ENCODE measurements at regions not wholly inside any gene's neighbourhood (a gene's known extent, or its start where the extent isn't known, plus 50 kb on each side); places are given as distances from the start of the nearest gene placed in this dataset.
A peak's percentile ranks its signal among the peaks of the same experiment; 100 is the strongest.
"Not testable (repeated sequence)": the region's sequence is repeated elsewhere in the genome, so short reads cannot be mapped to it uniquely, and the experiment has no call there.

GRCh38 chr5:23428705-23429104 is 78.7 kb upstream of the PRDM9 start:
- Histone ChIP-seq H3K9ac (ENCODE audit: insufficient read depth, low read depth, low read length) (no peak overlapping the region), H3K79me2 (ENCODE audit: insufficient read depth, low read length) (no peaks in the 10 kb centered on the region), H4K20me1 (ENCODE audit: insufficient read depth, low read length) (no peaks in the 10 kb centered on the region), H3K27ac (ENCODE audit: extremely low read length, insufficient read depth, low read length) (no peak overlapping the region), H3K4me2 (ENCODE audit: low read depth, low read length) (no peak overlapping the region), H3K4me1 (ENCODE audit: insufficient read depth, low read length) (no peaks in the 10 kb centered on the region), H2AFZ (ENCODE audit: low read length) (no peak overlapping the region), H3K4me3 (replicated peaks in 1 of 3; ENCODE audit: insufficient read depth in 1 of 3, low read depth in 2 of 3, low read length in 3 of 3) (no peak overlapping the region), H3K27me3 (ENCODE audit: control insufficient read depth in 1 of 2, insufficient read depth in 2 of 2, low read length in 2 of 2) (no peaks in the 10 kb centered on the region), H3K9me3 (ENCODE audit: low read length) (peaks cover 27% of the 10 kb centered on the region), H3K36me3 (replicated peaks in 1 of 2; ENCODE audit: control insufficient read depth in 1 of 2, insufficient read depth in 2 of 2, low read length in 2 of 2) (no peaks in the 10 kb centered on the region)
- ChIA-PET POLR2A (no interaction called here), CTCF (ENCODE audit: low intra/inter-chr PET ratio, low total read pairs) (no interaction called here)
- intact Hi-C loops (cut with micrococcal nuclease; ENCODE audit: unreplicated experiment), result no loop called here
- no peak for ATAC-seq
- FAIRE-seq, result no peak
- WGBS (ENCODE audit: low lambda C conversion rate), result 4% methylated on average over 1 of the region's 1 CpG
- in situ Hi-C loops (cut with HindIII; ENCODE audit: extremely low pct_ligation_motif_present, low pct_unique_long_range_greater_than_20kb), result no loop called here
- DNase-seq (ENCODE audit: low spot score), result no peak
- TF ChIP-seq ZNF816 (CRISPR knock-in tag; IDR thresholded peaks at IDR 0.05; ENCODE audit: borderline replicate concordance) (no peak), CEBPB (IDR thresholded peaks at IDR 0.05; ENCODE audit: borderline replicate concordance, low read depth, low read length) (peak; percentile 66)
- no TSS peak for BruUV-seq (replicated peaks)

GRCh38 chr5:23420214-23420613 is 87.2 kb upstream of the PRDM9 start:
- WGBS (ENCODE audit: low lambda C conversion rate), result 0% methylated on average over 3 of the region's 3 CpGs
- BruUV-seq (replicated peaks); H4K20me1 ChIP-seq (ENCODE audit: insufficient read depth, low read length); intact Hi-C loops (cut with micrococcal nuclease; ENCODE audit: unreplicated experiment); H3K4me1 ChIP-seq (ENCODE audit: insufficient read depth, low read length); CTCF ChIA-PET (ENCODE audit: low intra/inter-chr PET ratio, low total read pairs); H3K4me2 ChIP-seq (ENCODE audit: low read depth, low read length); H3K4me3 ChIP-seq (replicated peaks in 1 of 3; ENCODE audit: insufficient read depth in 1 of 3, low read depth in 2 of 3, low read length in 3 of 3); H3K9ac ChIP-seq (ENCODE audit: insufficient read depth, low read depth, low read length); FAIRE-seq; H2AFZ ChIP-seq (ENCODE audit: low read length); POLR2A ChIA-PET; H3K36me3 ChIP-seq (replicated peaks in 1 of 2; ENCODE audit: control insufficient read depth in 1 of 2, insufficient read depth in 2 of 2, low read length in 2 of 2); H3K79me2 ChIP-seq (ENCODE audit: insufficient read depth, low read length); H3K27me3 ChIP-seq (ENCODE audit: control insufficient read depth in 1 of 2, insufficient read depth in 2 of 2, low read length in 2 of 2); DNase-seq (ENCODE audit: low spot score); H3K27ac ChIP-seq (ENCODE audit: extremely low read length, insufficient read depth, low read length); in situ Hi-C loops (cut with HindIII; ENCODE audit: extremely low pct_ligation_motif_present, low pct_unique_long_range_greater_than_20kb); ATAC-seq: not testable (repeated sequence)
- peaks cover 31% of the 10 kb centered on the region for H3K9me3 ChIP-seq (ENCODE audit: low read length)

- no peak overlapping the region for H3K4me3 ChIP-seq (replicated peaks in 1 of 3; ENCODE audit: insufficient read depth in 1 of 3, low read depth in 2 of 3, low read length in 3 of 3)
- H2AFZ ChIP-seq (ENCODE audit: low read length), result no peak overlapping the region
- no peaks in the 10 kb centered on the region for H3K4me1 ChIP-seq (ENCODE audit: insufficient read depth, low read length)
- ATAC-seq, result no peak
- H4K20me1 ChIP-seq (ENCODE audit: insufficient read depth, low read length), result no peaks in the 10 kb centered on the region
- BruUV-seq (replicated peaks), result no TSS peak
- in situ Hi-C loops (cut with HindIII; ENCODE audit: extremely low pct_ligation_motif_present, low pct_unique_long_range_greater_than_20kb) (no loop called here), intact Hi-C loops (cut with micrococcal nuclease; ENCODE audit: unreplicated experiment) (no loop called here)
- no peak for DNase-seq (ENCODE audit: low spot score)
- H3K9ac ChIP-seq (ENCODE audit: insufficient read depth, low read depth, low read length), result no peak overlapping the region
- FAIRE-seq, result no peak
- no peaks in the 10 kb centered on the region for H3K27me3 ChIP-seq (ENCODE audit: control insufficient read depth in 1 of 2, insufficient read depth in 2 of 2, low read length in 2 of 2)
- H3K36me3 ChIP-seq (replicated peaks in 1 of 2; ENCODE audit: control insufficient read depth in 1 of 2, insufficient read depth in 2 of 2, low read length in 2 of 2), result no peaks in the 10 kb centered on the region
- TF ChIP-seq PAF1 (CRISPR knock-in tag; IDR thresholded peaks at IDR 0.05), result no peak
- TF ChIP-seq ZNF280B (CRISPR knock-in tag; IDR thresholded peaks at IDR 0.05; ENCODE audit: borderline replicate concordance), result no peak
- POLR2A ChIA-PET, result no interaction called here
- no peak overlapping the region for H3K27ac ChIP-seq (ENCODE audit: extremely low read length, insufficient read depth, low read length)
- H3K9me3 ChIP-seq (ENCODE audit: low read length), result peaks cover 27% of the 10 kb centered on the region
- H3K4me2 ChIP-seq (ENCODE audit: low read depth, low read length), result no peak overlapping the region
- no peaks in the 10 kb centered on the region for H3K79me2 ChIP-seq (ENCODE audit: insufficient read depth, low read length)
- WGBS (ENCODE audit: low lambda C conversion rate), result 0% methylated on average over 1 of the region's 1 CpG
- CTCF ChIA-PET (ENCODE audit: low intra/inter-chr PET ratio, low total read pairs), result no interaction called here
These were observed 88.3 kb upstream of the PRDM9 start for GRCh38 chr5:23419115-23419514.

All from HepG2 (cell line).